Suprapubic skin (tissue), 4 donors: ENCODE measurements at regions not wholly inside any gene's neighbourhood (a gene's known extent, or its start where the extent isn't known, plus 50 kb on each side); places are given as distances from the start of the nearest gene placed in this dataset.
"Not testable (repeated sequence)": the region's sequence is repeated elsewhere in the genome, so short reads cannot be mapped to it uniquely, and the experiment has no call there.

Experiments used
- DNase-seq, 2 donors: peaks; one replicate each; pipeline ENCODE4 v3.0.0-alpha.2; 2019; ENCODE audit warnings: low spot score in 2 of 2
- H3K27ac ChIP-seq: fragments of 200-600 bp; sonication (generic); one replicate; pipeline ENCODE4 v1.5.1; 2019
- H3K27me3 ChIP-seq: fragments of 200-600 bp; sonication (generic); one replicate; pipeline ENCODE4 v1.5.1; 2019
- H3K36me3 ChIP-seq: fragments of 200-600 bp; sonication (generic); one replicate; pipeline ENCODE4 v1.5.1; 2019
- H3K4me1 ChIP-seq: fragments of 200-600 bp; sonication (generic); one replicate; pipeline ENCODE4 v1.5.1; 2019
- H3K4me3 ChIP-seq: fragments of 200-600 bp; sonication (generic); one replicate; pipeline ENCODE4 v1.5.1; 2019; ENCODE audit warnings: mild to moderate bottlenecking
- H3K9me3 ChIP-seq: fragments of 200-600 bp; sonication (generic); one replicate; pipeline ENCODE4 v1.5.1; 2019
- CTCF ChIP-seq, 2 donors: fragments of 200-600 bp in 1 of 2; fragments of 450-650 bp in 1 of 2; sonication (generic) in 1 of 2; IDR thresholded peaks; one replicate each; pipeline ENCODE4 v1.5.1; 2016 to 2019; ENCODE audit warnings: antibody characterized with exemption in 2 of 2, mild to moderate bottlenecking in 1 of 2, moderate library complexity in 1 of 2
- EP300 ChIP-seq: sonication (generic); formaldehyde crosslinking; IDR thresholded peaks from one replicate; pipeline ENCODE4 v1.6.1; 2017; ENCODE audit warnings: antibody characterized with exemption
- POLR2A ChIP-seq, 2 donors: fragments of 450-650 bp; IDR thresholded peaks; one replicate each; pipeline ENCODE4 v1.6.1; 2017; ENCODE audit warnings: antibody characterized with exemption in 2 of 2, mild to moderate bottlenecking in 2 of 2, moderate library complexity in 2 of 2
- POLR2AphosphoS5 ChIP-seq, 3 donors: sonication (generic); formaldehyde crosslinking; IDR thresholded peaks; one replicate each; pipeline ENCODE4 v1.6.1; 2017; ENCODE audit warnings: antibody characterized with exemption in 3 of 3
- WGBS: methylation state at CpG from one replicate; pipeline ENCODE4 v1.1.5; 2018; 5-methylcytosine and 5-hydroxymethylcytosine counted together

- no peak overlapping the region for H3K27ac ChIP-seq
- 49% methylated on average over 4 of the region's 4 CpGs for WGBS
Observed at GRCh38 chr3:160053048-160053391, 64.4 kb downstream of the IL12A start.

GRCh38 chr3:160054862-160055261, 66.2 kb downstream of the IL12A start:
- H3K9me3 ChIP-seq, H3K27me3 ChIP-seq, DNase-seq, H3K36me3 ChIP-seq, H3K27ac ChIP-seq, H3K4me1 ChIP-seq, H3K4me3 ChIP-seq: not testable (repeated sequence)
- 85% methylated on average over 4 of the region's 4 CpGs for WGBS

More at GRCh38 chr3:160053048-160053391, 64.4 kb downstream of the IL12A start:
- Histone ChIP-seq H3K27me3 (no peaks in the 10 kb centered on the region), H3K4me1 (peaks cover 3% of the 10 kb centered on the region), H3K9me3 (no peaks in the 10 kb centered on the region), H3K36me3 (no peaks in the 10 kb centered on the region), H3K4me3 (peak overlapping the region; percentile 20)
- no peak for TF ChIP-seq EP300
- TF ChIP-seq POLR2AphosphoS5 (IDR thresholded peaks at IDR 0.05) = no peak
- no peak for TF ChIP-seq POLR2A (IDR thresholded peaks at IDR 0.05)
- no peak for TF ChIP-seq CTCF (IDR thresholded peaks at IDR 0.05)
- DNase-seq = no peak

- Histone ChIP-seq H3K27me3 (no peaks in the 10 kb centered on the region), H3K27ac (no peak overlapping the region), H3K4me1 (peaks cover 3% of the 10 kb centered on the region), H3K36me3 (no peaks in the 10 kb centered on the region), H3K4me3 (no peak overlapping the region), H3K9me3 (no peaks in the 10 kb centered on the region)
- no peak for DNase-seq
- WGBS = 92% methylated on average over 3 of the region's 3 CpGs
- TF ChIP-seq POLR2AphosphoS5 (IDR thresholded peaks at IDR 0.05) (no peak), CTCF (IDR thresholded peaks at IDR 0.05) (no peak), POLR2A (IDR thresholded peaks at IDR 0.05) (no peak), EP300 (no peak)
Observed at GRCh38 chr3:160055659-160056058, 67.0 kb downstream of the IL12A start.

- Histone ChIP-seq H3K4me1 (peaks cover 3% of the 10 kb centered on the region), H3K4me3 (no peak overlapping the region), H3K27me3 (no peaks in the 10 kb centered on the region), H3K27ac (no peak overlapping the region), H3K36me3 (no peaks in the 10 kb centered on the region), H3K9me3 (no peaks in the 10 kb centered on the region)
- DNase-seq = no peak
- WGBS = 80% methylated on average over 2 of the region's 2 CpGs
- TF ChIP-seq POLR2AphosphoS5 (IDR thresholded peaks at IDR 0.05) (no peak), EP300 (no peak), CTCF (IDR thresholded peaks at IDR 0.05) (no peak), POLR2A (IDR thresholded peaks at IDR 0.05) (no peak)
Observed at GRCh38 chr3:160057331-160057730, 68.7 kb downstream of the IL12A start.

GRCh38 chr3:160060409-160061027, 71.9 kb downstream of the IL12A start:
- no peak overlapping the region for H3K27ac ChIP-seq
- H3K9me3 ChIP-seq = no peaks in the 10 kb centered on the region
- 96% methylated on average over 9 of the region's 32 CpGs for WGBS
- DNase-seq = no peak
- no peak overlapping the region for H3K4me3 ChIP-seq
- H3K4me1 ChIP-seq = no peaks in the 10 kb centered on the region
- no peaks in the 10 kb centered on the region for H3K27me3 ChIP-seq
- TF ChIP-seq POLR2A (IDR thresholded peaks at IDR 0.05) (no peak), POLR2AphosphoS5 (IDR thresholded peaks at IDR 0.05) (no peak), CTCF (IDR thresholded peaks at IDR 0.05) (no peak), EP300 (no peak)
- no peaks in the 10 kb centered on the region for H3K36me3 ChIP-seq

- DNase-seq = no peak
- WGBS = 90% methylated on average over 12 of the region's 12 CpGs
- no peaks in the 10 kb centered on the region for H3K27me3 ChIP-seq
- TF ChIP-seq CTCF (IDR thresholded peaks at IDR 0.05) (no peak), POLR2AphosphoS5 (IDR thresholded peaks at IDR 0.05) (no peak), EP300 (no peak), POLR2A (IDR thresholded peaks at IDR 0.05) (no peak)
- no peak overlapping the region for H3K4me3 ChIP-seq
- H3K36me3 ChIP-seq = no peaks in the 10 kb centered on the region
- H3K9me3 ChIP-seq = no peaks in the 10 kb centered on the region
- H3K4me1 ChIP-seq = no peaks in the 10 kb centered on the region
- no peak overlapping the region for H3K27ac ChIP-seq
Observed at GRCh38 chr3:160061525-160061924, 72.9 kb downstream of the IL12A start.
